ENCODE measurements at regions not wholly inside any gene's neighbourhood (a gene's known extent, or its start where the extent isn't known, plus 50 kb on each side); places are given as distances from the start of the nearest gene placed in this dataset.

DNA sequence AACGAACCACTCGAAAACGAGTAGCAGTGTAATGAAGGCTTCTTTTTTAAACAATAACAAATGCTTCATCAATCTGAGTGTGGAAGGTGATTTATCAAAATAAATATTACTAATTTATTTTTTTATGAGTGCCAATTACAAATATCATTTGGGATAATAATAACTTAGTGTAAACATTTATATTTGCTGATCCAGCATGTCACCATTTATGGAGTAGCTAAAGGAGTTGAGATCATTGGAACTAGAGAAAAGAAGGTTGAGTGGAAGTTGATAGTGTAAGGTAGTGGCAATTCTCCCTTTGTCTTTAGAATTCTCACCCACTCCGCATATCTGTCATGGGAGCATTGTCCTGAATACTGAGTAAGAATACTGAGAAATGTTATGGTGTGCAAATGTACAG is 67.1 kb upstream of the KIF26B start:
- intact Hi-C loops (cut with DNase I; ENCODE audit: low total_unique reads), result no loop called here
- no peaks in the 10 kb centered on the region for H3K27me3 ChIP-seq
- no peaks in the 10 kb centered on the region for H3K9me3 ChIP-seq
- TF ChIP-seq, protein P1, sequence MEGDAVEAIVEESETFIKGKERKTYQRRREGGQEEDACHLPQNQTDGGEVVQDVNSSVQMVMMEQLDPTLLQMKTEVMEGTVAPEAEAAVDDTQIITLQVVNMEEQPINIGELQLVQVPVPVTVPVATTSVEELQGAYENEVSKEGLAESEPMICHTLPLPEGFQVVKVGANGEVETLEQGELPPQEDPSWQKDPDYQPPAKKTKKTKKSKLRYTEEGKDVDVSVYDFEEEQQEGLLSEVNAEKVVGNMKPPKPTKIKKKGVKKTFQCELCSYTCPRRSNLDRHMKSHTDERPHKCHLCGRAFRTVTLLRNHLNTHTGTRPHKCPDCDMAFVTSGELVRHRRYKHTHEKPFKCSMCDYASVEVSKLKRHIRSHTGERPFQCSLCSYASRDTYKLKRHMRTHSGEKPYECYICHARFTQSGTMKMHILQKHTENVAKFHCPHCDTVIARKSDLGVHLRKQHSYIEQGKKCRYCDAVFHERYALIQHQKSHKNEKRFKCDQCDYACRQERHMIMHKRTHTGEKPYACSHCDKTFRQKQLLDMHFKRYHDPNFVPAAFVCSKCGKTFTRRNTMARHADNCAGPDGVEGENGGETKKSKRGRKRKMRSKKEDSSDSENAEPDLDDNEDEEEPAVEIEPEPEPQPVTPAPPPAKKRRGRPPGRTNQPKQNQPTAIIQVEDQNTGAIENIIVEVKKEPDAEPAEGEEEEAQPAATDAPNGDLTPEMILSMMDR (IDR thresholded peaks at IDR 0.05), result no peak
- no peak overlapping the region for H3K4me3 ChIP-seq
- no peaks in the 10 kb centered on the region for H3K4me1 ChIP-seq
- no peak overlapping the region for H3K27ac ChIP-seq
- H3K36me3 ChIP-seq, result peaks cover 4 to 20% (median 9%) of the 10 kb centered on the region in 3 donors
- no peak for DNase-seq

DNA sequence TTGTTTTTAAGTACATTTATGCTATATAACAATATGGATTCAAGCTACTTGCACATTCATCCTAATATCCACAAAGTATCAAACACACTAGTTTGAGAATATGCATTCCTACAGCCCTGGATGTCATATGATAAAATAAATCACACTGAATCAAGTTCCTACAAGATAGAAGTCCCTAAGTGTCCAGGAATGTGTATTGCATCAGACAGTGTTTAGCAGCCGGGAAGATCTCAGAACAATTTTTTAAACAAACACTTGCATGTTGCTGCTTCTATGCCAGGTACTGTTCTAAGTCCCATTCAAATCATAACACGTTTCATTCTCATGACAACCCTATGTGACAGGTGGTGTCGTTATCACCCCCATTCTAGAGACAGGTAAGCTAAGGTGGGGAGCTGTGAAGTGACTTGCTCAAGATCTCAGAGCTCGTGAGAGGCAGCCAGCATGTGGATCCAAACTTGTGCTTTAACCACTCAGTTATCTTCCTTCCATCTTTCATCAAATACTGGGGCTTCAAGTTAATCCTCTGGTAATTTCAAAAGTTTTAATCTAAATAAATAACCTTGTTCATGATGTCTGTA is 68.3 kb upstream of the KIF26B start:
- Histone ChIP-seq H3K27ac (no peak overlapping the region), H3K27me3 (no peaks in the 10 kb centered on the region), H3K4me1 (no peaks in the 10 kb centered on the region), H3K4me3 (no peak overlapping the region), H3K9me3 (no peaks in the 10 kb centered on the region), H3K36me3 (peaks cover 4 to 20% (median 9%) of the 10 kb centered on the region in 3 donors)
- no peak for DNase-seq
- TF ChIP-seq, protein P1 (IDR thresholded peaks at IDR 0.05), result no peak
- intact Hi-C loops (cut with DNase I; ENCODE audit: low total_unique reads), result no loop called here

DNA sequence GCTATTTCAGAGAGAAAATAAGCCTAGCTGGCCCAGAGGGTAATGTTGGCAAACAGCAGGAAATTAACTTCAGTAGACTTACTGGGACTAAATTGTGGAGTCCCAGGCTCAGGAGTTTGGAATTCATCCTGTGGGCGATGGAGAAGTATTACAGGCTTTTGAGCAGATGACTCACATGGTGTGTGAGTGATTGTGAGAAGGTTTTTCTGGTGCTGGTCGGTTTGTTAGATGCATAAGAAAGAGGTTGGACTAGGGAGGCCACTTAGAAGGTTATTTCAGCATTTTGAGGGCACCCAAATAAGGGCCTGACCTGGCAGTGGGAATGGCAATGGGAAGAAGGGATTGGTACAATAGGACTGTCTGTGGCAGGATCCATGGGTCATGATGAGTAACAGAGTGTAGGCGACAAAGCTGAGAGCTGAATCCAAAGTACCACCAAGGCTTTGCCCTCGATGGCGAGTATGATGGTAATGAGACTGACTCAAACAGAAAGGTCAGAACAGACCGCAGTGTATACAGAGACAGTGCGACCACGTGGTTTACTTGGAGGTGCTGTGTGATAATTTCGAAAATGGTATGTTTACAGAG is 69.2 kb upstream of the KIF26B start:
- TF ChIP-seq, protein P1 (IDR thresholded peaks at IDR 0.05), result no peak
- intact Hi-C loops (cut with DNase I; ENCODE audit: low total_unique reads), result no loop called here

GRCh38 chr1:245084551-245084950 is 70.2 kb upstream of the KIF26B start:
- intact Hi-C loops (cut with DNase I; ENCODE audit: low total_unique reads), result no loop called here
- Histone ChIP-seq H3K4me1 (no peaks in the 10 kb centered on the region), H3K27ac (no peak overlapping the region), H3K27me3 (no peaks in the 10 kb centered on the region), H3K4me3 (no peak overlapping the region), H3K36me3 (peaks cover 4 to 14% (median 9%) of the 10 kb centered on the region in 3 donors), H3K9me3 (no peaks in the 10 kb centered on the region)
- TF ChIP-seq, protein P1 (IDR thresholded peaks at IDR 0.05), result no peak
- no peak for DNase-seq

More for the DNA sequence above, 69.2 kb upstream of the KIF26B start:
- no peak for DNase-seq
- Histone ChIP-seq H3K4me3 (no peak overlapping the region), H3K27me3 (no peaks in the 10 kb centered on the region), H3K9me3 (no peaks in the 10 kb centered on the region), H3K27ac (no peak overlapping the region), H3K36me3 (peaks cover 4 to 14% (median 9%) of the 10 kb centered on the region in 3 donors), H3K4me1 (no peaks in the 10 kb centered on the region)

DNA sequence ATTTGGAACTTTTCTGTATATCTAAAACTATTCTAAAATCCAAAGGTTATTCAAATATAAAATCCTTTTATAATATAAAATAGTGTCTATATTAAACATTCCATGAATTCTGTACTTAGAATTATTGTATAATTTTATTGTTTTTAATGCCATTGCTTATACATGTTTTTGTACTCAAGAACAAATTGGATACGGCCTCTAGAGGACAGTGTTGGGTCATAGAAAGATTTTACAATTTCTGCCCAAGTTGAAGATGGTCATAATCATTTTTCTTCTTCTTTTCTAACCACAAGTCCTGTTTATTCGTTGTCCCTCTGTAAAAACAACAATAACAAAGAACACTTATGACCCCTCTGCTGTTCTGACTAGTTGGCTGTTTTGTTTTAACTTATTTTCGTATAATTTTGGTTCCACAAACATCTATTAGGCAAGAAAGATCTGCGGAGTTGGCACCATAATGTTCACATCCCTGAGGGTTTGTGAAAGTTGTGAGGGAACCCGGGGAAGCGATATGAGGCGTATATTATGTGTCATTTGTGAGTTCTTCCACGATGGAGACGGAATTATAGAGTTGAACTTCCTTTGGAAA is 75.7 kb upstream of the KIF26B start:
- DNase-seq, result no peak
- intact Hi-C loops (cut with DNase I; ENCODE audit: low total_unique reads), result no loop called here
- peaks cover 0 to 7% (median 2%) of the 10 kb centered on the region in 3 donors for H3K36me3 ChIP-seq
- no peak overlapping the region for H3K4me3 ChIP-seq
- no peaks in the 10 kb centered on the region for H3K9me3 ChIP-seq
- no peaks in the 10 kb centered on the region for H3K27me3 ChIP-seq
- H3K27ac ChIP-seq, result no peak overlapping the region
- TF ChIP-seq, protein P1 (IDR thresholded peaks at IDR 0.05), result peak; percentile 10
- H3K4me1 ChIP-seq, result peaks cover 0 to 3% (median 0%) of the 10 kb centered on the region in 4 donors

All from tibial artery (tissue), 4 donors.